CD4-positive, alpha-beta T cell treated with Interleukin-2 at 100 ng/mL for 4 hours (primary cell): ENCODE measurements at regions not wholly inside any gene's neighbourhood (a gene's known extent, or its start where the extent isn't known, plus 50 kb on each side); places are given as distances from the start of the nearest gene placed in this dataset.
"Not testable (repeated sequence)": the region's sequence is repeated elsewhere in the genome, so short reads cannot be mapped to it uniquely, and the experiment has no call there.

Experiments
- DNase-seq: peaks from one replicate; pipeline ENCODE4 v3.0.0-alpha.2; 2020; ENCODE audit warnings: low spot score

DNA sequence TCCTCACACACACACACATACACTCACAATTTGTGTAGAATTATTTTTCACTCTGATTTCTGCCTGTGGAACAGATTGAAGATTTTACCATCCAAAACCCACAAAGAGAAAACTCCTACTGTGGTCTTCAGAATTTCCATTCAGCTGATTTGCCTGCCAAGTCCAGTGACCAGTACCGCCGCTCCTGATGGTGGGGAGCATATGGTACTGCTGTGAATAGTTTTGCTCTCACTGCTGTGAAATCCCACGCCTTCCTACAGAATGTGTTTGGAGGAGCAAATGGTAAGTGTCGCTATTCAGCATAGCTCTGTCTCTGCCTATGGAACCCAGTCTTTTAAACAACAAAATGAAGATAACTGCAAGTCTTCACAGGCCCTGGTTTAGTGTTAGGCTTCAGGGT is 629.5 kb downstream of the LMO4 start:
- DNase-seq, result no peak

DNA sequence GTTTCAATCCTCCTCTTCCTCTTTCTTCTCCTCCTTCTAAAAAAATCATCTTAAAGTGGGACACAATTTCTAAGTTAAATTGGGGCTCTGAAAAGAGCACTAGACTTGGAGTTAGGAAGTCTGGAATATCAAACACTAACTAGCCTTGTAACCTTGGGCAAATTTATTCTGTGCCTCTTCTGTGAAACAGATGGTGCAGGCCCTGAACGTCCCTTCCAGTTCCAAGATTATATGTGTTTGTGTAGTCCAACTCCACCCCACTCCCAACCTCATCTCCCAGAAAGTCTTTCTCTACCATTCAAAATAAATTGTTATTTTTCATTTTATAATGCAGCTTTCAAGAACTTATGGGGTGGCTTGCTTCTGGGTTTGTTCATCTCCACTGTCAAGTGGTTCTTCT is 630.0 kb downstream of the LMO4 start:
- DNase-seq, result no peak

DNA sequence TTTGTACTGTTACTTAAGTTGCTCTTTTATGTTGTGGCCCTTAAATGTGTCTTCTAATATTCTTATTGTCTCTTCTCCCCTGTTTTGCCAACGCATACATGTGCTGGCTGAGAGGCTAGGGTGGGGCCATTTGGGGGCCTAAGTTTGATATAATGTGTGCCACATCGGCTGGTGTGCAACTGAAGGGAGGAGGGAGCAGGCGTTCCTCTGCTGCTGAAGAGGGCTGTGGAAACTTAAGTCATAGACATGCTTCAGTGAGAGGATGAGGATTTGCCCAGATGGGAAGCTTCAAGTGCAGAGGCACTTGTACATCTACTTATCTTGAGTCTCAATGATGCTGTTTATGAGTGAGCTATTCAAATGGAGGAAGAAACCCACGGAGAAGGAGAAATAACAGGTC is 630.6 kb downstream of the LMO4 start:
- DNase-seq, result no peak

DNA sequence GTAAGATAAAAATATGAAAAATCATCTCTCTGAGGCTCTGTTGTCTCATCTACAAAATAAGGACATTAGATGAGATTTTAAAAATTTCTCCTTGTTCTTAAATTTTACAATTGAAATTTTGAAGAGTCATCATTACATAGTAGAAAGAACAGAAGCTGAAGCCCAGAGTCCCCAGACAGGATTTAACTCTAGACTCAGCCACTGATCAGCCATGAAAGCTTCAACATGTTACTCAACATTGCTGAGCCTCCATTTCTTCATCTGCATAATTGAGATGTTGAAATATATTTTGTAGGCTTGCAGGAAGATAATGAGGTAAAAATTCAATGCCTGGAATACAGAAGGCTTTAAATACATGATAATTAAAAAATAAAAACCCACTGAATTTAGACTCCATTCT is 633.3 kb downstream of the LMO4 start:
- DNase-seq, result no peak

DNA sequence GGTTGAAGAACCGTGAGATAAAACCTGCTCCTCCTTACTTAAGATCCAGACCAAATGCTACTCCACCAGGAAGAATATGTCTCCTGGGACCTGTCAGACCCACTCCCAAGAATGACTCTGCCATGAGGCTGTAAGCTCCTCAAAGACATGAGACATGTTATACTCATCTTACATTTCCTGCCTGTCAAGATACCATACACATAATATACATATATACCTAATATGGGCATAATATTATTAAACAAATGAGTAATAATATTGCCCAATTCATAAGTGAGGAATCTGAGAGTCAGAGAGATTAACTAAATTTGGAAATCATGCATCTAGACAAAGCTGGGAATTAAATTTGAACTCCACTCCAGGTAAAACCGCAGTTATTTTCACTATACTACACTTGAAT is 634.9 kb downstream of the LMO4 start:
- no peak for DNase-seq

DNA sequence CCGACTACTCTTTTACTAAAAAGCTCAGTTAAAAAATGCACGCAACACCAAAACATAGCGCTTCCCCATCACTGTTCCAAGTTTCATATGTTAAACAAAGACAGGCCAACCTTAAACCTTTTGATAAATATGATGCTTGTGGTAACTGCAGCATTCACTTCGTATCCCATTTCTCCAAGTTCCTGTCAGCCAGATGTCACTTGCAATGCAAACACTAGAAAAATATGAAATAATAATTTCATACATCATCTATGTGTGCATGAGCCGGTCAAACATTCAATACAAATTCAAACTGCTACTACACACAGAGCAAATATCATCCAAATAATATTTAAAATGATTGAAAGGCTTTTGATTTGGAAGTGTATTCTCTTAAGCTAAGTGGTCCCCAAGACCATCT is 636.5 kb downstream of the LMO4 start:
- no peak for DNase-seq

DNA sequence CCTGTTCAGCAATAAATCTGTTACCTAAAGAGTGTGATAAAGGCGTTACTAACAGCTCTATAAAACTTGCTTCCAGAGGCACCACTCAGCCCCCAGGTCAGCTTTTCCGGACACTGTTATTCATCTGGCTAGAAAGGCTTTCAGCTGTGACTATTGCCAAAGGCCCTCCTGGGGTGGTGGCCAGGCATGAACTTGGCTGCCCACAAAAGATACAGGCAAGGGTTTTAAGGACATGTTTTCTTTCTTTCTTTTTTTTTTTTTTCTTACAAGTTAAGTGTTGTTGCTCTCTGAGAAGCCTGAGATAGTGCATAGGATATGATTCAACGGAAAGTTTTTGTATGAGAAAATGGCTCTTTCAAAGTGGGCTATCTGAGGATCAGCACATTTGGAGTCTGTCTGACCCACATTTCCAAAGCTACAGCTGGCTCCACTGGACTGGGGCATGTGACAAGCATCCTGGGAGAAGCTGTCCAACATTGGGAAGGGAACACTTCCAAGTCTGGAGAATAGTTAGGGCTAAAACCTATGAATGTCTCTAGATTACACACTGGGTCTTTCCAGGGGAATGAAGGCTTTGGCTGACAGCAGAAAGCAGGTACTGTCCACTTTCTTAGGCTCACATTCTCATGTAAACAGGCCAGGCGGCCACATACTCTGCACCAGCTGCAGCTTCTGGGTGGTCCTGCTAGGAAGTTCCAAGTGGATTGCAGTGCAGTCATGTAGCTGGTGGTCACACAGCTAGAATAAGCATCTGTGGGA is 639.7 kb downstream of the LMO4 start:
- DNase-seq, result no peak

DNA sequence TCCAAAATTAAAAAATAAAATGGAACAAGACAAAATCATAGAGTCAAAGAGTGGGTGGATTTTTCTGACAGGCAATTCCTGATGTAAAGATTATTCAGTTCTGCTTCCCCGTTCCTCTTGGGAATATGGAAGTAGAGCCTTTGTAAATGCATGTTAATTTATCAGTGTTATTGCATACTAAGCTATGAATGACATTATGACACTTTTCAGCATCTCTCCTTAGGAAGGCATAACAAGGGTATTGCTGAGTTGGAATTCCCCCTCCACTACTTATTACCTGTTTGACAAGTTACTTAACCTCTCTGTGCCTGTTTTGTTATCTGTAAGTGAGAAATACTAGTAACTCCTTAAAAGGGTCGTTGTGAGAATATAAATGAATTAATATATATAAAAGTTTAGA is 640.4 kb downstream of the LMO4 start:
- DNase-seq, result no peak

DNA sequence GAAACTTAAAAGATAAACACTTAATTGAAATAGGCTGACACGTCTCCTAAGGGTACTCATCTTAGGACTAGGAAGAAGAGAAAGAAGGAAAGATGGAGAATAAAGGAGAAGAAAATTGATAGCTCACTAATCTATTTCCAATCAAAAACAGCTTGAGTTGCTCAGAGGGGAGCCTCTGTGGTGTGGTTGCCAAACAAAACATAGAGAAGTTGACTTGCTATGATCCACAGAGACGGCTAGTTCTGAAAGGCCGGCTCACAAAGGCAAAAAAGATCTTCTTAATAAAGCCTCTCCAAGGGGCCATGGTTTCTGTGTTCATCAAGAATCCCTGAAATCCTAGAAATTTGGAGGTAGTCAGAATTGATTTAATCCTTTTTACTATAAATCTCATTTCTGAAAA is 644.1 kb downstream of the LMO4 start:
- no peak for DNase-seq

DNA sequence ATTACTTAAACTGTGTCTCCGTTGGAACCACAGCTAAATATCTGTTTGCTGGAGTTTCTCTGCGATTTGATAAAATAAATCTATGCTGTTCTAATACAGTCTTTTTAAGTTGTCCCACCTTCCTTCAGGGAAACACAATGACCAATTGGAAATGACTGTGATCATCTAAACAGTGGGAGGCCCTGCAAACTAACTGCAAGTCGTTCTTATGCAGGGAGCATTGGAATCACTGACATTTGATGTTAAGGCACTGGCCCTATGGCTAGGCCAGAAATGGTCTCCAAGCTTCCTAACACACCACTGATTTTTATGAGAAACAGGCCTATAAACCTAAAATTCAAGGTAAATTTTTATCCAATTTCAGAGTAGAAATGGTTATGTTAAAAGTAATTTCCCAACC is 645.2 kb downstream of the LMO4 start:
- no peak for DNase-seq

DNA sequence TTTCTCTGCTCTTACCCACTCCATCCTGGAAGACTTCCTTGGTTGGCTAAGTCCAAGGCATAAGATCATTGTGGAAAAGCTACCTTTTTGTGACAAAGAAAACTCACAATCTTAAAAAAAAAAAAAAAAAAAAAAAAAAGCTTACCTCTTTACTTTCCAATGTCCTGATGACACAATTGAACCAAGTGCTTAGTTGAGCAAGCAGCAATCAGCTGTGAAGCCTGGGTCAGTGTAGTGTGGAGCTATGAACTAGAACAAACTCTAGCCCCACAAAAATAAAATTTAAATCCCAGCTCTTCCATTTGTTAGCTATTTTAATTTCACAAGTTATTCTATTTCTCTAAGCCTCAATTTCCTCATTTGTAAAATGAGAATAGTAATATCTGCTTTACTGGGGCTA is 647.6 kb downstream of the LMO4 start:
- DNase-seq, result no peak

DNA sequence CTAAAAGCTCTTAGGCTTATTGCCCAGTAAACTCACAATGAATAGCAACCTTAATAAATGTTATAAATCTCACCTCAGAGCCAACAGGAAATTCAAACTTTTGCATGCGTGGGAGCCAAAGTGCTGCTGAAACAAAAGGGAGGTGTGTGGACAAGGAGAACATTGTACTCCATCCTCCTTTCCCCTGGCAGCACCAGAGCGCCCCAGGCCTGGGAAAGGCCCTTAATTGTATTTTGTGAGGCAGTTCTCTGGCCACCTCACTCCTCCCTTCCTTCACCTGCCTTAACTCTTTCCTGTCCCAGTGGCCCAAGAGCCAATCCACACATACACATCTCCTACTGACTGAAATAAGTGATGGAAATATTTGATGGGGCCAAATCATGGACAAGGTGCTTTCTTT is 648.5 kb downstream of the LMO4 start:
- no peak for DNase-seq

DNA sequence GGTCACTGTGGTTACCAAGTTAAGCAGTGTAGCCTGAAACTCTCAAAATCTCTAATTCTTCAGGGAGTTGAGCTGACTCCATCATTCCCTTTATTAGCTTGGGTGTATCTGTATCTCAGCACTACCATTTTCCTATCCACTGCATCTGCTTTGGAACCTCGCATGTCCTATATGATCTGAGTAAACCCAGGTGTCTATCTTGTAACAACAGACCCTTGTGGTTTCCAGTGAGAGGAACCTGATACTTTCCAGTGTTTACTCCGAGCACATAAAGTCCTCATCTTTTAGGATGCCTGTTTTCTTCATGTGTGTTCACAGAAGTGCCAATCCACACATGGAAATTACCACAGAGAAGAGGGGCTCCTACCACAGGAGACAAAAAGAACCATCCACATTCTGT is 650.4 kb downstream of the LMO4 start:
- DNase-seq, result no peak

DNA sequence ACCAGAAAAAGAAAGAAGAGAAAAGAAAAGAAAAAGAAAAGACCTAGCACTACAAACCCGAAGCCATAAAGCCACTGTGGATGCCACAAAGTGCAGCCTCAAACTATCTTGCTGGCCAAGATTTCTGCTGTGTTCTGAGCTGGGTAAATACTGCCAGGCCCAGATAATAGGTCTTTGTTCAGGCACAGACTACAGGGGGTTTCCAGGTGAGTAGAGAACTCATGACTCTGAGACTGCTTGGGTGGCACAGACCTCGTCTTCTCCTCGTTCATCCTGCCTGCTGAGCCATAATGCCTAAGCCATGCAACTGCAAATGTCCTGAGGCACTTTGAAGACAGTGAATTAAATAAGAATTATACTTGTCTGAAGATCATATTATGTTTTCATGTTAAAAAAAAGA is 651.8 kb downstream of the LMO4 start:
- no peak for DNase-seq

DNA sequence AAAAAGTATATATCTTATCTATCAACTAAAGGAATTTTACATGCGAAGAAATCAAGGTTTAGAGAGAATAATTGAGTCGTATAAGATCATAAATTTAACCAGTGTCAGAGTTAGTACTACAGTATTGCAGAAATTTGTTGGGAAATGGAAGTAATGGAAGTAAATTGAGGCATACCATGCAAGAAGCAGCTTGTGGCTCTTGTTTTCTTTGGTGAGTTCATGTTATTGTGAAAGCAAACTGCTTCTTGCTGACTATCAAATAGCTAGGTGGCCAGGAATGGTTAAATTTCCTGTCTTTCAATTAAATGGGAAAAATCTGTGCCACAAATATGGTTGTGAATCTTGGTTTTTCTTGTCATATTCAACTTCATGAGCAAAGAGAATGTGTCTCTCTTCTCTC is 652.7 kb downstream of the LMO4 start:
- no peak for DNase-seq

DNA sequence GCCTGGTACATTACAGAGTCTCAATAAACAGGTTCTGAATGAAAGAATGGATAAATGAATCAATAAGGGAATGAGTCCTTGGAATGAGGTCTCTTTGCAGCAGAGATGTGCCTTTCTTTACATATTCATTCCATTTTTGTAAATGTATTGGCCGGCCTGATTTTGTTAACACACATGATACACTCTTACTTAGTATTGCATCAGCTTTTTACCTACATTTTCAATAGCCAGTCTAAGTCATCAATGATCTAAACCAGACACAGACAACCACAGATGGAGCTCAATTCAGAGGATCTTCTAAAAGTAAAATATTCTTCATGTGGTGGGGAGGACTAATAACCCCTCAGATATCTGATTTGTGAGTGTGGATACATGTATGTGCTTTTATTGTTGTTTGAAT is 653.1 kb downstream of the LMO4 start:
- no peak for DNase-seq

DNA sequence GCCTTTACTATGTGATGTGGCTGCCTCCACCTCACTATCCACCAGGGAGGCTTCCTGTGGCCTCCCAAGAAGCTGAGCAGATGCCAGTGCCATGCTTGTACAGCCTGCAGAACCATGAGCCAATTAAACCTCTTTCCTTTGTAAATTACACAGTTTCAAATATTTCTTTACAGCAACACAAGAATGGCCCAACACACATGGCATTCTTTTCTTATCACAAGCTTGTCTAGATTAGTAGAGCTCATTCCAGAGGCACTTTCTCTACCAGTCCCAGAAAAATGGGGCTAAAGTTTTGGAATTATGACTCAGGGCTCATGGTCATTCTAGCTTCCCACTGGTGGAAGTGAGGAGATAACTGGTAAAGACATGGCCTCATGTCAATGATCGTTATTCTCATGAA is 655.2 kb downstream of the LMO4 start:
- no peak for DNase-seq

DNA sequence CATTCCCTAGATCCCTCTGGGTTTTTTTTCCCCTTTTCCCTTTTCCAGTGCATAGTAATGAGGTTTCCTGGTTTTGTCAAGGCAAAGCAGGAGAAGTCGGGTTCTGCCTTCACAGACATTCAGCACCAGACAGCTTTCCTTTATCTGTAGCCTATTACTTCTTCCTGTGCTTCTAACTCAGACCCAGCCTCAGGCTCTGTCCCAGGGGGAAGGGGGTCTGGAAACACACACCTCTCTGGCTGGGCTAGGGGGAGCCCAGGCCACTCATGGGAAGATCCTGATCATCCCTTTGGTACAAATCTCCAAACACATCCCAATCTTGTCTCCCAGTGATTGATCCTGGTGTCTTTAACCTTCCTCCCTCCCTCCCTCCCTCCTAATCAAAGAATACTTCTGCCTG is 656.4 kb downstream of the LMO4 start:
- no peak for DNase-seq

DNA sequence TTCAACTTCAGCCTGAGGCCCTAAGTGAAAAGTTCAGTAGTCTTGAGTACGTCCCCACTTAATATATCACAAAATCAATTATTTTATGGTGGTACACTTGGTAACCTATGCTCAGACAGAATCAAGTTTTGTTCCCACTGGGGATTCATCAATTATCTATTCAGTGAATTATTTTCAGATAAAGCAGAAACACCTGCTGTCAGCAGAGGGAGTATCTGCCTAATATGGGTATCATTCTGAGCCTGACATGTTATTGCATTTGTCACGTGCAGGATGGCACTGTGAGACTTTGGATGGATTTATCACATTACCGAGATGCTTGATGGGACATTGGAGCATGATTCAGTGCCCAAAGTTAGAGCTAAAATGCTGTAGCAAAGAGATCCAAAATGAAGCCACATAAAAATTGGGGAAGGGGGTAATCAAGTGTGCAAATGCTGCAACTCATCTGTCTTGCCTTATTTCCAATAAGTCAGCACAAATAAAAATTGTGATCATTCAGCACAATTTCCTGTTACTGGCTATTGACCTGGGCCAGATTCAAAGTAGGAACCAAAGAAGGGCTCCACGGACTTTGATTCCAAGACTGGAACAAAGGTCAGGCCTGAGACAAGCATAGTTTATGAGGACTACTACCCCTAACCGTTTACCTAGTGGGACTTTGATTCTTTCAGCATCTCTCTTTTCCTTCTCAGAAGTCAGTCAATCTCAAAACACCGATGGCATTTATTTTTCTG is 657.6 kb downstream of the LMO4 start:
- DNase-seq, result no peak

DNA sequence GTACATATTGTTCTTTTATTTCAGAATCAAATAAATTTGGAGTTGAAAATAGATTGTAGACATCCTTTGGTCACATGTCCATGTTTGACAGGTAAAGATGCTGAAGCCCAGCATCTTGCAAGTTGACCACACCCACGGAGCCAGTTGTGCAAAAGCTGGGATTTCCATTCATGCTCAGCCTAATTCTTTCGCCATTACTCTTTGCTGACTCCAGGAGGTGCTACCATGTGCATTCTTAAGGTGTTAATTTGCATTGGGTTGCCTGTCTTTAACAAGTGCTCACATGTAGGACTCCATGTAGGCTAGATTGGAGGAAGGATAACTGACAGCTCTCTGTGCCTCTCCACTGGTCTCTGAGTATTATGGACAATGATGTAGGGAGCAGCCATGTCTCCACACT is 660.7 kb downstream of the LMO4 start:
- DNase-seq, result no peak

DNA sequence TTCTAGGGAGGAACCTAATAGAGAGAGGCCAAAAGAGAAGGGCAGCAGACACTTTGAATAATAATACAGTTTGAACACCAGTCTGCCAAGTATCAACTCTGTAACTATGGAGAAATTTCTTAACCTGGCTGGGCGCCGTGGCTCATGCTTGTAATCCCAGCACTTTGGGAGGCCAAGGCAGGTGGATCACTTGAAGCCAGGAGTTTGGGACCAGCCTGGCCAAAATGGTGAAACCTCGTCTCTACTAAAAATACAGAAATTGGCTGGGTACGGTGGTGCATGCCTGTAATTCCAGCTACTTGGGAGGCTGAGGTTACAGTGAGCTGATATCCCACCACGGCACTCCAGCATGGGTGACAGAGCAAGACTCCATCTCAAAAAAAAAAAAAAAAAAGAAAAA is 663.9 kb downstream of the LMO4 start:
- DNase-seq, result not testable (repeated sequence)

DNA sequence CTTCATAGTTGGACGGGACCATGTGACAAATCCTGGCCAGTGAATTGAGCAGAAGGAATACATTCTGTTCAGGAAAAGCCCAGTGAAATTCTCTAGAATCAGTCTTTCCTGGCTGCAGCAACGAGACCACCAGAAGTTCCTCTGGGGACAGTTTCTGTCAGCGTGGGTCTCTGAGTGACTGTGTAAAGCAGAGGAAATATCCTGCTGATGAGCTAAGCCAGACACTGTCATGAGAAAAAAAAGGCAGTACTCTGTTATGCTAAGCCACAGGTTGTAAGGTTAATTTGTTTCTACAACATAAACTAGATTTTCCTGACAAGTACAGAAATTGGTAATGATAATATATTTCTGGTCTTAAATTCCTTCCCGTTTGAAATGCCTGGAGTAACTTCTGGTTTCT is 664.4 kb downstream of the LMO4 start:
- DNase-seq, result no peak

DNA sequence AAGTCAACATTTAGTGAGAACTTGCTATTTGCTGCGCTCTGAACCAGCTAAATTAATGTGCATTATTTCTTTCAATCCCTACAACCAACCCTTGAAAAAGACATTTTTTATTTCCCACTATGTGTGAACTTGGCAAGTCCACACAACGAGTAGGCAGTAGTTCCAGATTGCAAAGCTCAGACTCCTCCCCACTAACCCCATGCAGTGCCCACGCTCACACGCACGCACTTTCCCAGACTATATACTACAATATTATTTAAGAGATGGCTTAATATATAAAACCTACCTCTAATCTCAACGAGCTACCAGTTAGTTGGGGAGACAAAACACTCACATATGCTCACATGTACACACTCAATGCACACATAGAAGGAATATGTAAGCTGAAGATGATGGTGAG is 671.2 kb downstream of the LMO4 start:
- DNase-seq, result no peak

DNA sequence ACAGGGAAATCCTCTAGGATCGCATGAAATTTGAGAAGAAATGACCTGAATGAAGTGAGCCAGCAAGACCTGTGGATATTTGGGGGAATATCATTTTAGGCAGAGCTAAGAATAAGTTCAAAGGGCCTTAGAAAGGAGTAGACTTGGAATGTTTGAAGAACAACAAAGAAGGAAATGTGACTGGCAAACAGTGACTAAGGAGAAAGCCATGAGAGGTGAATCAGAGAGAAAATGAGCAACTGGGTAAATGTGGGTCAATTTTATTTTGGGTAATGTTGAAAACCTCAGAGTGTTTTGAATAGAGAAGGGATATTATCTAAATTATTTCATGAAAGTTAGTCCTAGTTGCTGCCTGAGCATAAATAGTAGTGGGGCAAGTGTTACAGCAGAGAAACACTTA is 672.8 kb downstream of the LMO4 start:
- DNase-seq, result no peak
